HepG2 (cell line): ENCODE measurements at regions not wholly inside any gene's neighbourhood (a gene's known extent, or its start where the extent isn't known, plus 50 kb on each side); places are given as distances from the start of the nearest gene placed in this dataset.

ENCODE experiments used
- ATAC-seq: fragments of 200-7000 bp; cut with Tn5 transposase; 3 replicates; pipeline ENCODE4 v1.9.1; 2020; ENCODE audit warnings: mild to moderate bottlenecking, moderate library complexity
- BruUV-seq: library from RNA; stranded (reverse); fragments of 400-500 nt; replicated peaks from 2 replicates; lab custom pipeline; 2021; lab: Mats Ljungman, UMichigan
- CTCF ChIA-PET: fragments of 300-600 bp; formaldehyde crosslinking; extraction: SDS; loops from one replicate; lab custom pipeline; 2021; ENCODE audit warnings: low total read pairs, inconsistent platforms, low intra/inter-chr PET ratio; lab: Yijun Ruan, JAX
- POLR2A ChIA-PET: fragments of 350-600 bp; sonication (Branson Sonifier 250); formaldehyde crosslinking; loops from one replicate; lab custom pipeline; 2020; ENCODE audit warnings: antibody characterized with exemption, inconsistent platforms; lab: Yijun Ruan, JAX
- DNase-seq: peaks from one replicate; pipeline ENCODE4 v3.0.0-alpha.2; 2015; ENCODE audit warnings: low spot score
- FAIRE-seq: peaks from 3 replicates; lab custom pipeline; 2011; peaks lifted over from hg19 to GRCh38; lab: Jason Lieb, UNC
- H2AFZ ChIP-seq: one replicate; pipeline ENCODE4 v1.6.1; 2011; ENCODE audit warnings: low read length, inconsistent platforms
- H3K27ac ChIP-seq: fragments of 300-600 bp; 3 replicates; pipeline ENCODE4 v1.8.0; 2011; ENCODE audit warnings: mixed run types, mild to moderate bottlenecking, mixed read lengths, low read length, inconsistent platforms; ENCODE audit not compliant: insufficient read depth; ENCODE audit errors: extremely low read length
- H3K27me3 ChIP-seq, 2 experiments: fragments of 200-600 bp in 1 of 2; 2 replicates in 1 of 2; 3 replicates in 1 of 2; pipeline versions ENCODE4 v1.6.0 to v1.8.0; 2011; ENCODE audit warnings: low read length in 2 of 2, mild to moderate bottlenecking in 2 of 2, moderate library complexity in 2 of 2, inconsistent platforms in 1 of 2; ENCODE audit not compliant: insufficient read depth in 2 of 2, control insufficient read depth in 1 of 2
- H3K36me3 ChIP-seq, 2 experiments: fragments of 200-600 bp in 1 of 2; replicated peaks in 1 of 2; 2 replicates in 1 of 2; 3 replicates in 1 of 2; pipeline versions ENCODE4 v1.5.1 to v1.8.0; 2011; ENCODE audit warnings: low read length in 2 of 2, inconsistent platforms in 1 of 2; ENCODE audit not compliant: insufficient read depth in 2 of 2, control insufficient read depth in 1 of 2
- H3K4me1 ChIP-seq: 2 replicates; pipeline ENCODE4 v1.5.1; 2012; ENCODE audit warnings: low read length, inconsistent platforms; ENCODE audit not compliant: insufficient read depth
- H3K4me2 ChIP-seq: 2 replicates; pipeline ENCODE4 v1.6.0; 2011; ENCODE audit warnings: low read depth, low read length, inconsistent platforms
- H3K4me3 ChIP-seq, 3 experiments: fragments of 200-600 bp in 1 of 3; sonication (generic), shearing (Covaris generic) in 1 of 3; replicated peaks in 1 of 3; 2 replicates each; pipeline ENCODE4 v1.5.1; 2011 to 2016; ENCODE audit warnings: low read length in 3 of 3, inconsistent platforms in 2 of 3, low read depth in 2 of 3, mild to moderate bottlenecking in 2 of 3, control low read depth in 1 of 3, mixed read lengths in 1 of 3; ENCODE audit not compliant: insufficient read depth in 1 of 3
- H3K79me2 ChIP-seq: one replicate; pipeline ENCODE4 v1.6.1; 2011; ENCODE audit warnings: low read length, inconsistent platforms; ENCODE audit not compliant: insufficient read depth
- H3K9ac ChIP-seq: 2 replicates; pipeline ENCODE4 v1.6.0; 2011; ENCODE audit warnings: mild to moderate bottlenecking, low read depth, low read length, inconsistent platforms; ENCODE audit not compliant: insufficient read depth
- H3K9me3 ChIP-seq: 2 replicates; pipeline ENCODE4 v1.5.1; 2012; ENCODE audit warnings: mild to moderate bottlenecking, low read length
- H4K20me1 ChIP-seq: 2 replicates; pipeline ENCODE4 v1.6.0; 2011; ENCODE audit warnings: inconsistent platforms, mild to moderate bottlenecking, low read length, moderate library complexity; ENCODE audit not compliant: insufficient read depth
- CBX5 ChIP-seq: sonication (generic); formaldehyde crosslinking; IDR thresholded peaks from 2 replicates; pipeline ENCODE4 v1.4.0; 2020; ENCODE audit warnings: missing genetic modification reagents, borderline replicate concordance
- FIP1L1 ChIP-seq: fragments of 200-400 bp; formaldehyde crosslinking; IDR thresholded peaks from 2 replicates; pipeline ENCODE4 v1.6.1; 2018; ENCODE audit warnings: low read depth, mild to moderate bottlenecking, low read length, moderate library complexity, borderline replicate concordance; ENCODE audit not compliant: insufficient read depth
- SYNCRIP ChIP-seq: fragments of 200-400 bp; formaldehyde crosslinking; IDR thresholded peaks from 2 replicates; pipeline ENCODE4 v1.6.1; 2018; ENCODE audit warnings: mild to moderate bottlenecking, low read depth, low read length; ENCODE audit not compliant: insufficient read depth
- ZC3H13 ChIP-seq: sonication (generic); formaldehyde crosslinking; IDR thresholded peaks from 2 replicates; pipeline ENCODE4 v1.8.1; 2023; ENCODE audit warnings: mild to moderate bottlenecking, missing genetic modification reagents, moderate library complexity
- ZFP37 ChIP-seq: sonication (generic); formaldehyde crosslinking; IDR thresholded peaks from 2 replicates; pipeline ENCODE4 v1.4.0; 2020; ENCODE audit warnings: missing genetic modification reagents, borderline replicate concordance
- ZNF10 ChIP-seq: sonication (generic); formaldehyde crosslinking; IDR thresholded peaks from 2 replicates; pipeline ENCODE4 v1.4.0; 2020; ENCODE audit warnings: mild to moderate bottlenecking, low read depth, missing genetic modification reagents, borderline replicate concordance
- ZNF792 ChIP-seq: IDR thresholded peaks from 2 replicates; pipeline ENCODE4 v1.6.1; 2016
- WGBS: methylation state at CpG from one replicate; pipeline ENCODE4 v1.1.6; 2017; ENCODE audit warnings: low lambda C conversion rate; 5-methylcytosine and 5-hydroxymethylcytosine counted together
- in situ Hi-C: cut with HindIII; loops from 2 replicates; pipeline ENCODE4 v1.10.0; 2017; ENCODE audit warnings: low pct_unique_long_range_greater_than_20kb; ENCODE audit not compliant: extremely low pct_ligation_motif_present
- intact Hi-C: fragments of 100-400 bp; cut with micrococcal nuclease; formaldehyde crosslinking; loops from one replicate; pipeline ENCODE4 v1.10.0; 2022; ENCODE audit not compliant: unreplicated experiment
- TF ChIP-seq, protein P1 (sequence below): sonication (generic); formaldehyde crosslinking; IDR thresholded peaks from one replicate; pipeline ENCODE4 v1.5.1; 2020; ENCODE audit warnings: mild to moderate bottlenecking, missing genetic modification reagents; ENCODE audit errors: not compliant biosample characterization

GRCh38 chr12:30439201-30439600 lies 256.5 kb downstream of the IPO8 start:
- H4K20me1 ChIP-seq, result no peaks in the 10 kb centered on the region
- BruUV-seq, result no TSS peak
- peaks cover 30% of the 10 kb centered on the region for H3K4me1 ChIP-seq
- H3K27me3 ChIP-seq, result no peaks in the 10 kb centered on the region
- FAIRE-seq (no peak), ATAC-seq (no peak), DNase-seq (no peak)
- no peaks in the 10 kb centered on the region for H3K79me2 ChIP-seq
- in situ Hi-C loops, result no loop called here
- intact Hi-C loops, result no loop called here
- no peaks in the 10 kb centered on the region for H3K9me3 ChIP-seq
- 96% methylated on average over 4 of the region's 4 CpGs for WGBS
- H2AFZ ChIP-seq, result no peak overlapping the region
- H3K4me3 ChIP-seq, result no peak overlapping the region
- CTCF ChIA-PET, result no interaction called here
- H3K9ac ChIP-seq, result no peak overlapping the region
- no peak overlapping the region for H3K4me2 ChIP-seq
- POLR2A ChIA-PET, result no interaction called here
- no peaks in the 10 kb centered on the region for H3K36me3 ChIP-seq
- TF ChIP-seq FIP1L1, result no peak
- TF ChIP-seq ZFP37 (CRISPR knock-in tag), result no peak
- TF ChIP-seq, protein P1, sequence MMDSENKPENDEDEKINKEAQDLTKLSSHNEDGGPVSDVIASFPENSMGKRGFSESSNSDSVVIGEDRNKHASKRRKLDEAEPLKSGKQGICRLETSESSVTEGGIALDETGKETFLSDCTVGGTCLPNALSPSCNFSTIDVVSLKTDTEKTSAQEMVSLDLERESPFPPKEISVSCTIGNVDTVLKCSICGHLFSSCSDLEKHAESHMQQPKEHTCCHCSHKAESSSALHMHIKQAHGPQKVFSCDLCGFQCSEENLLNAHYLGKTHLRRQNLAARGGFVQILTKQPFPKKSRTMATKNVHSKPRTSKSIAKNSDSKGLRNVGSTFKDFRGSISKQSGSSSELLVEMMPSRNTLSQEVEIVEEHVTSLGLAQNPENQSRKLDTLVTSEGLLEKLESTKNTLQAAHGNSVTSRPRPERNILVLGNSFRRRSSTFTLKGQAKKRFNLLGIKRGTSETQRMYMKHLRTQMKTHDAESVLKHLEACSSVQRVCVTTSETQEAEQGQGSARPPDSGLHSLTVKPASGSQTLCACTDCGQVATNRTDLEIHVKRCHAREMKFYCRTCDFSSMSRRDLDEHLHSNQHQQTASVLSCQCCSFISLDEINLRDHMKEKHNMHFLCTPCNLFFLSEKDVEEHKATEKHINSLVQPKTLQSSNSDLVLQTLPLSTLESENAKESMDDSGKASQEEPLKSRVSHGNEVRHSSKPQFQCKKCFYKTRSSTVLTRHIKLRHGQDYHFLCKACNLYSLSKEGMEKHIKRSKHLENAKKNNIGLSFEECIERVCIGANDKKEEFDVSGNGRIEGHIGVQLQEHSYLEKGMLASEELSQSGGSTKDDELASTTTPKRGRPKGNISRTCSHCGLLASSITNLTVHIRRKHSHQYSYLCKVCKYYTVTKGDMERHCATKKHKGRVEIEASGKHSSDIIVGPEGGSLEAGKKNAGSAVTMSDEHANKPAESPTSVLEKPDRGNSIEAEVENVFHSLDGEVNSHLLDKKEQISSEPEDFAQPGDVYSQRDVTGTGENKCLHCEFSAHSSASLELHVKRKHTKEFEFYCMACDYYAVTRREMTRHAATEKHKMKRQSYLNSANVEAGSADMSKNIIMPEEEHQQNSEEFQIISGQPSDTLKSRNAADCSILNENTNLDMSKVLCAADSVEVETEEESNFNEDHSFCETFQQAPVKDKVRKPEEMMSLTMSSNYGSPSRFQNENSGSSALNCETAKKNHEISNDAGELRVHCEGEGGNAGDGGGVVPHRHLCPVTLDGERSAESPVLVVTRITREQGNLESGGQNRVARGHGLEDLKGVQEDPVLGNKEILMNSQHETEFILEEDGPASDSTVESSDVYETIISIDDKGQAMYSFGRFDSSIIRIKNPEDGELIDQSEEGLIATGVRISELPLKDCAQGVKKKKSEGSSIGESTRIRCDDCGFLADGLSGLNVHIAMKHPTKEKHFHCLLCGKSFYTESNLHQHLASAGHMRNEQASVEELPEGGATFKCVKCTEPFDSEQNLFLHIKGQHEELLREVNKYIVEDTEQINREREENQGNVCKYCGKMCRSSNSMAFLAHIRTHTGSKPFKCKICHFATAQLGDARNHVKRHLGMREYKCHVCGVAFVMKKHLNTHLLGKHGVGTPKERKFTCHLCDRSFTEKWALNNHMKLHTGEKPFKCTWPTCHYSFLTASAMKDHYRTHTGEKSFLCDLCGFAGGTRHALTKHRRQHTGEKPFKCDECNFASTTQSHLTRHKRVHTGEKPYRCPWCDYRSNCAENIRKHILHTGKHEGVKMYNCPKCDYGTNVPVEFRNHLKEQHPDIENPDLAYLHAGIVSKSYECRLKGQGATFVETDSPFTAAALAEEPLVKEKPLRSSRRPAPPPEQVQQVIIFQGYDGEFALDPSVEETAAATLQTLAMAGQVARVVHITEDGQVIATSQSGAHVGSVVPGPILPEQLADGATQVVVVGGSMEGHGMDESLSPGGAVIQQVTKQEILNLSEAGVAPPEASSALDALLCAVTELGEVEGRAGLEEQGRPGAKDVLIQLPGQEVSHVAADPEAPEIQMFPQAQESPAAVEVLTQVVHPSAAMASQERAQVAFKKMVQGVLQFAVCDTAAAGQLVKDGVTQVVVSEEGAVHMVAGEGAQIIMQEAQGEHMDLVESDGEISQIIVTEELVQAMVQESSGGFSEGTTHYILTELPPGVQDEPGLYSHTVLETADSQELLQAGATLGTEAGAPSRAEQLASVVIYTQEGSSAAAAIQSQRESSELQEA (CRISPR knock-in tag), result no peak
- TF ChIP-seq ZNF10 (CRISPR knock-in tag), result no peak
- TF ChIP-seq ZNF792, result no peak
- TF ChIP-seq SYNCRIP, result no peak
- TF ChIP-seq ZC3H13 (CRISPR knock-in tag), result no peak
- no peak for TF ChIP-seq CBX5 (CRISPR knock-in tag)
- H3K27ac ChIP-seq, result no peak overlapping the region
